GM19035 (cell line): ENCODE measurements at regions not wholly inside any gene's neighbourhood (a gene's known extent, or its start where the extent isn't known, plus 50 kb on each side); places are given as distances from the start of the nearest gene placed in this dataset.
"Not testable (repeated sequence)": the region's sequence is repeated elsewhere in the genome, so short reads cannot be mapped to it uniquely, and the experiment has no call there.

Experiments
- ATAC-seq: cut with Tn5 transposase; IDR thresholded peaks from one replicate; pipeline ENCODE4 v1.9.1; 2021; ENCODE audit not compliant: unreplicated experiment

DNA sequence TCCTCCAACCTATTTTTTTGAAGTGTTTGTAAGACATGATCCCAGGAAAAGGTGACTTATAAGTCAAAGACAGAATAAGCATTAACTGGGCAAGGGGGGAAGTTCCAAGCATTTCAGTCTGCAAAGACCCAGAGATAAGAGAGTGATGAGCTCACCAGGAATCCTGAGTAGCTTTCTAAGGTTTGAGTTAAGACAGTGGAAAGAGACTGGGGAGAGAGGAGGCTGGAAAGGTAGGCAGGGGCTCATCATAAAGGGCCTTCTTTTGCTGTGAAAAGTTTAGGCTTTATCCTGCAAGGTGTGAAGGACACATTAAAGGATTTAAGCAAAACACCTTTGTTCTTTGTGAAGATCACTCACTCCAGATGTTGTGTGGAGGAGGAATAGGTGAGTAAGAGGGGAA, 438.8 kb downstream of the CHL1 start:
- ATAC-seq, result no peak

GRCh38 chr3:643376-643775, 446.8 kb downstream of the CHL1 start:
- no peak for ATAC-seq

DNA sequence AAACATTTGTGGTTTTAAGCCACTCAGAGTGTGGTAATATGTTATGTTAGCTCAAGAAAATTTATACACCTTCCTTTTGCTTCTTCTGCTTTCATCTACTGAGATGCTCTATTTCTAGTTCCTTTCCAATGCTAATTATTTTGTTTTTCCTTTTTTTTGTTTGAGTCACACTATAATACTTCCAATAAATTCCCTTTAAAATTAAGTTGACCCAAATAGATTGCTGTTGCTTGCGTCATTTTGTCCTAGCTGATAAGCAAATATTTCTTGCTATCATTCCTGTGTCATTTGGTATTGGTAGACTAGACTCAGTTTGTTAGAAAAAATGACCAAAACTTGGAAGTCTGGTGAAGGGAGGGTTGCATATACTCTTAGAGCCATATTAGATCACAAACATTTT, 437.0 kb upstream of the CNTN6 start:
- ATAC-seq, result no peak

DNA sequence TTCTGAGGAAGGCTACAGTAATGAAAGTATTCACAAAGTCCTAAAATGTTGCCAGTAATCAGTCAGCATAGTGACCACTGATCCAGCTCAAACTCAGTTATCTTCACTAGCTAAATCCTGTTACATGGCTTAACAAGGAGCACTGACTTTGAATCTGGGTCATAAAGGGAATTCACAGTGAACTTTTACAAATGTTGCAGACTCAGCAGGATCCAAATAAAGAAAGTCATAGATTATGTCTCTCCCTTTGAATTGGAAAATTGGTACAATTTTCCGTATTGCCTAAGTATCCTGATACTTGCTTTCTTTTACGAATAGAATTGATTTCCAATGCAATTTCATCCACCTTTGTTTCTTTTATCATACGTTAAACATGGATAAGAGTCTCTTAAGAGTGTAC, 431.5 kb upstream of the CNTN6 start:
- no peak for ATAC-seq

- no peak for ATAC-seq
Measured at GRCh38 chr3:674116-674515, 418.7 kb upstream of the CNTN6 start.

DNA sequence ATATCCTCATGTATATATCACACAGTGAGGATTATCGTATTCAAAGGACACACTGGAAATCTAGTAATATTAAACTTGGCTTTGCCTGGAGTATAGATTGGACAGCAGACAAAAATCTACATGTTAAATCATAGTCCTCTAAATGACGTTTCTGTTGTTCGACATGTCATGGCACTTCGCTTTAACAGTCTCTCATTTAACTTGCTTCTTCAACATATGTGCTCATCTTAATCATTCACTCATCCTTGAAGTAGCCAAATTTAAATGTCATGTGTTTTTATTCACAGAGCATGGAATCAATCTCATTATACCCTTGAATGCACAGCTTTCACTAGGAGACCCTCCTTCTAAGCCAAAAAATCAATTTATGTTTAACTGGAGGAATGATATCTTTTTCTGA, 417.0 kb upstream of the CNTN6 start:
- no peak for ATAC-seq

DNA sequence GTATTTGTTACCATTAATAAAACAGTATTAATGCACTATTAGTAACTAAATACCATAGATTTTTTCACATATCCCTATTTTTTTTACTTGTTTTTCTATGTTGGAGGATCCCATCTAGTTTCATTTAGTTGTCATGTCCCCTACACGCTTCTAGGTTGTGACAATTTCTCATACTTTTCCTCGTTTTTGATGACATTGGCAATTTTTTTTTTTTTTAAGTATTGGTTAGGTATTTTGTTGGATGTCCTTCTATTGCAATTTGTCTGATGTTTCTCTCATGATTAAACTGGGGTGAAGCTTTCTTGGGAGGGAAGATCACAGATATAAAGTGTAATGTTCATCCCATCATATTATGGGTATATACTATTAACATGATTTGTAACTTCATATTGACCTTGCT, 409.1 kb upstream of the CNTN6 start:
- ATAC-seq, result no peak

- no peak for ATAC-seq
Measured at GRCh38 chr3:690770-691169, 402.1 kb upstream of the CNTN6 start.

DNA sequence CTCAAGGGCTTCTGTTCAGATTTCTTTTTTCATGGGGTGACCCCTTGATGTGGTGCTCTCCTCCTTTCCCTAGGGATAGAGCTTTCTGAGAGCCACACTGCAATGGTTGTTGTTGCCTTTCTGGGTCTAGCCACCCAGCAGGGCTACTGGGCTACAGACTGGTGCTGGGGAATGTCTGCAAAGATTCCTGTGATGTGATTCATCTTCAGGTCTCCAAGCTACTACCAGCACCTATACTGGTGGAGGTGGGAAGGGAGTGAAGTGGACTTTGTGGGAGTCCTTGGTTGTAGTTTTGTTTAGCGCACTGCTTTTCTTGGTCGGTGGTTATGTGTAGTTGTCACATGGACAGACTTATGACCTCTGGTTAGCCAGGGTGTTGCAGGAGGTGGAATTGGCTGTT, 392.3 kb upstream of the CNTN6 start:
- no peak for ATAC-seq

GRCh38 chr3:707041-707440, 385.8 kb upstream of the CNTN6 start:
- no peak for ATAC-seq

- no peak for ATAC-seq
Measured at GRCh38 chr3:713006-713621, 379.7 kb upstream of the CNTN6 start.

- ATAC-seq, result no peak
Measured at GRCh38 chr3:713947-714620, 378.7 kb upstream of the CNTN6 start.

- no peak for ATAC-seq
Measured at GRCh38 chr3:721086-721485, 371.7 kb upstream of the CNTN6 start.

- no peak for ATAC-seq
Measured at GRCh38 chr3:732326-732928, 360.4 kb upstream of the CNTN6 start.

GRCh38 chr3:733313-733712, 359.5 kb upstream of the CNTN6 start:
- ATAC-seq, result no peak

DNA sequence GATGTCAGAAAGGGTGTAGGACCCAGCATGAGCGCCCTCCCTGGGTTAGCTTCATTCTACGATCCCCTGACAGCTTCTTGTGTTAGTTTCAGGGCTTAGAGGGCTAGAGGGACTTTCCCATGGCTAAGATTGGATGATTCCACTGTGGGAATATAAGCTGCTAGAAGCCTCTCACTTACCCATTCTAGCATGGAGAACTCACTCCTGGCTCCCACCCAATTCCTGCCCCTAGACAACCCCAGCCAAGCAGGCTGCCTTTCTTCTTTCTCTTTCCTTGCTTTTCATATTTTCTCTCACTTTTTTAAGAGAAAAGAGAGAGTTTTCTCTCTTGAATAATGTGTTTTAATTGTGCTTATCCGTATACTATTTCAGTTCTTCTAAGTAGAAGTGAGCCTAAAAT, 335.1 kb upstream of the CNTN6 start:
- no peak for ATAC-seq

- no peak for ATAC-seq
Measured at GRCh38 chr3:759106-759505, 333.7 kb upstream of the CNTN6 start.

- not testable (repeated sequence) for ATAC-seq
Measured at GRCh38 chr3:773433-773832, 319.4 kb upstream of the CNTN6 start.

GRCh38 chr3:775178-775880, 317.5 kb upstream of the CNTN6 start:
- ATAC-seq, result no peak

DNA sequence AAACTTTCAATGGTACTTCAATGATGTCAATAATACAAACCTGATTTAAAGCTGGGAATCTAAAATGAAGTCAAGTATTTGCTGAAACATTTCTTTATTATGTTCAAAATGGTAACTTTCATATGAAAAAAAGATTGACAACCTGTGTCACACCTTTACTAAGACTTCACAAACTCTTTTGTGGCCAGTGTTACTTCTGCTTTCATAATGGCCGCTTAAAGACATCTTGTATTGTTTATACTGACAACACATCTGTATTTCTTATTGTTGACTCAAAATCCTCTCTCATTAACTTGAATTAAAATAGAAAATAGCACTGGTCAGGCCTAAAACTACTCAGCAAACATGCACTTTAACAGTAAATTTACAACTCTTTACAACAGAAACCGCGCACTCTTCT, 312.3 kb upstream of the CNTN6 start:
- ATAC-seq, result no peak

DNA sequence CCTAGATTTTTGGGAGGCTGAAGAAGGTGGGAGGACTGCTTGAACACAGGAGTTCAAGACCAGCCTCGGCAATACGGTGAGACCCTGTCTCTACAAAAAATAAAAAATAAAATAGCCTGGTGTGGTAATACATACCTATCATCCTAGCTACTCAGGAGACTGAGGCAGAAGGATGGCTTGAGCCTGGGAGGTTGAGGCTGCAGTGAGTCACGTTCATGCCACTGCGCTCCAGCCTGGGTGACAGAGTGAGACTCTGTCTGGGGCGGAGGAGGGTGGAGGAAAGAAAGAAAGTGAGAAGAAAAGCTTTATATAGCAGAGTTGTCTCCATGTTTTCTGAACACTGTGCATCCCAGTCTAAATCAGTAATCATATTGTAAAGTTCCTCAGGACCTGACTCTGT, 301.4 kb upstream of the CNTN6 start:
- no peak for ATAC-seq

GRCh38 chr3:792630-793029, 300.2 kb upstream of the CNTN6 start:
- ATAC-seq, result no peak
